OCI-LY1 (cell line): ENCODE measurements at regions not wholly inside any gene's neighbourhood (a gene's known extent, or its start where the extent isn't known, plus 50 kb on each side); places are given as distances from the start of the nearest gene placed in this dataset.

Experiments used
- EZH2 ChIP-seq: fragments of 200-600 bp; sonication (generic), shearing (Covaris generic); IDR thresholded peaks from 2 replicates; pipeline ENCODE4 v1.8.0; 2017; ENCODE audit warnings: borderline replicate concordance, mixed run types, mild to moderate bottlenecking, antibody characterized with exemption, low read length, moderate library complexity, mixed read lengths
- TF ChIP-seq, protein P1 (sequence below): fragments of 200-600 bp; sonication (generic), shearing (Covaris generic); IDR thresholded peaks from 2 replicates; pipeline ENCODE4 v1.5.1; 2017; ENCODE audit warnings: mild to moderate bottlenecking, antibody characterized with exemption, low read length, moderate library complexity, mixed read lengths

DNA sequence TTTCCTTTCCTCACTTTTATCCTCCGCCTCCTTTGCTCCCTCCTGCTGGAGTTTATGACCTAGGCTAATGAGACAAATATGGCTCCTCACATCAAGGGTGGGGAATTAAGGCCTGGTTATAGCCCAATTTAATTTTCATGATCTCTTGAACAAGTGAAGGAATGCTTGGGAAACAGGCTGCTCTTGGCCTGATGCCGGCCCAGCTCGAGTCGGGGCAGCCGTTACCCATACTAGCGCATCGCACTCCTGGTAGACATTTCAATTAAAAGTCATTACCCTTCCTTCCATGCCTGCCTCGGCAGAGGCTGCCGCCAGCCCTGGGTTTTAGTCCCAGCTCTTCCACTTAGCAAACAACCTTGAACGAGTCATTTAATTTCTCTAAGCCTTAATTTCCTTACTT is 425.7 kb downstream of the TMEM38B start:
- TF ChIP-seq, protein P1, sequence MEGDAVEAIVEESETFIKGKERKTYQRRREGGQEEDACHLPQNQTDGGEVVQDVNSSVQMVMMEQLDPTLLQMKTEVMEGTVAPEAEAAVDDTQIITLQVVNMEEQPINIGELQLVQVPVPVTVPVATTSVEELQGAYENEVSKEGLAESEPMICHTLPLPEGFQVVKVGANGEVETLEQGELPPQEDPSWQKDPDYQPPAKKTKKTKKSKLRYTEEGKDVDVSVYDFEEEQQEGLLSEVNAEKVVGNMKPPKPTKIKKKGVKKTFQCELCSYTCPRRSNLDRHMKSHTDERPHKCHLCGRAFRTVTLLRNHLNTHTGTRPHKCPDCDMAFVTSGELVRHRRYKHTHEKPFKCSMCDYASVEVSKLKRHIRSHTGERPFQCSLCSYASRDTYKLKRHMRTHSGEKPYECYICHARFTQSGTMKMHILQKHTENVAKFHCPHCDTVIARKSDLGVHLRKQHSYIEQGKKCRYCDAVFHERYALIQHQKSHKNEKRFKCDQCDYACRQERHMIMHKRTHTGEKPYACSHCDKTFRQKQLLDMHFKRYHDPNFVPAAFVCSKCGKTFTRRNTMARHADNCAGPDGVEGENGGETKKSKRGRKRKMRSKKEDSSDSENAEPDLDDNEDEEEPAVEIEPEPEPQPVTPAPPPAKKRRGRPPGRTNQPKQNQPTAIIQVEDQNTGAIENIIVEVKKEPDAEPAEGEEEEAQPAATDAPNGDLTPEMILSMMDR: no peak
- no peak for TF ChIP-seq EZH2
